Loucy (cell line): ENCODE measurements at regions not wholly inside any gene's neighbourhood (a gene's known extent, or its start where the extent isn't known, plus 50 kb on each side); places are given as distances from the start of the nearest gene placed in this dataset.

Source experiments
- H2AFZ ChIP-seq: fragments of 200-600 bp; sonication (generic); 2 replicates; pipeline ENCODE4 v1.6.0; 2016; ENCODE audit warnings: antibody characterized with exemption, mild to moderate bottlenecking, low read length, moderate library complexity
- H3F3A ChIP-seq: fragments of 200-600 bp; 2 replicates; pipeline ENCODE4 v1.6.0; 2016; ENCODE audit warnings: antibody characterized with exemption, low read depth, mild to moderate bottlenecking
- H3K27me3 ChIP-seq: fragments of 200-600 bp; sonication (generic); 2 replicates; pipeline ENCODE4 v1.6.1; 2014; ENCODE audit warnings: low read length, mild to moderate bottlenecking; ENCODE audit not compliant: insufficient read depth, poor library complexity, severe bottlenecking
- H3K36me3 ChIP-seq: fragments of 200-600 bp; sonication (generic); 2 replicates; pipeline ENCODE4 v1.6.1; 2016; ENCODE audit warnings: low read length; ENCODE audit not compliant: insufficient read depth
- H3K4me1 ChIP-seq: fragments of 200-600 bp; sonication (generic); 2 replicates; pipeline ENCODE4 v1.5.1; 2014; ENCODE audit warnings: low read length, mild to moderate bottlenecking; ENCODE audit not compliant: insufficient read depth, poor library complexity, severe bottlenecking
- H3K4me2 ChIP-seq: fragments of 200-600 bp; sonication (generic); 2 replicates; pipeline ENCODE4 v1.6.0; 2014; ENCODE audit warnings: antibody characterized with exemption, low read length, low read depth, mild to moderate bottlenecking; ENCODE audit not compliant: poor library complexity, severe bottlenecking
- H3K4me3 ChIP-seq: fragments of 200-600 bp; sonication (generic); 2 replicates; pipeline ENCODE4 v1.5.1; 2014; ENCODE audit warnings: low read length, mild to moderate bottlenecking, mixed read lengths; ENCODE audit not compliant: poor library complexity, severe bottlenecking
- H3K79me2 ChIP-seq: fragments of 200-600 bp; sonication (generic); 2 replicates; pipeline ENCODE4 v1.6.1; 2014; ENCODE audit warnings: low read length; ENCODE audit not compliant: insufficient read depth
- H3K9ac ChIP-seq: fragments of 200-600 bp; sonication (generic); 2 replicates; pipeline ENCODE4 v1.6.0; 2014; ENCODE audit warnings: mild to moderate bottlenecking, low read depth, low read length, moderate library complexity; ENCODE audit not compliant: poor library complexity, severe bottlenecking
- H3K9me2 ChIP-seq: fragments of 200-600 bp; sonication (generic); replicated peaks from 2 replicates; pipeline ENCODE4 v1.6.1; 2016; ENCODE audit warnings: low read depth, low read length, mixed read lengths
- H3K9me3 ChIP-seq: fragments of 200-600 bp; sonication (generic); 2 replicates; pipeline ENCODE4 v1.6.1; 2014; ENCODE audit warnings: mild to moderate bottlenecking, antibody characterized with exemption, low read length, low read depth; ENCODE audit not compliant: insufficient read depth
- H4K20me1 ChIP-seq: fragments of 200-600 bp; sonication (generic); 2 replicates; pipeline ENCODE4 v1.6.0; 2014; ENCODE audit warnings: antibody characterized with exemption, low read length, mild to moderate bottlenecking; ENCODE audit not compliant: insufficient read depth, poor library complexity, severe bottlenecking
- CTCF ChIP-seq: fragments of 200-600 bp; sonication (generic); conservative IDR thresholded peaks from 2 replicates; pipeline ENCODE4 v1.5.1; 2014; ENCODE audit warnings: mild to moderate bottlenecking, antibody characterized with exemption, low read length
- EZH2phosphoT487 ChIP-seq: fragments of 200-600 bp; IDR thresholded peaks from 2 replicates; pipeline ENCODE4 v1.6.1; 2018; ENCODE audit warnings: antibody characterized with exemption, mild to moderate bottlenecking, moderate library complexity, borderline replicate concordance

GRCh38 chrX:46044486-46044885, 500.7 kb downstream of the ZNF674 start:
- H3K27me3 ChIP-seq = no peaks in the 10 kb centered on the region

DNA sequence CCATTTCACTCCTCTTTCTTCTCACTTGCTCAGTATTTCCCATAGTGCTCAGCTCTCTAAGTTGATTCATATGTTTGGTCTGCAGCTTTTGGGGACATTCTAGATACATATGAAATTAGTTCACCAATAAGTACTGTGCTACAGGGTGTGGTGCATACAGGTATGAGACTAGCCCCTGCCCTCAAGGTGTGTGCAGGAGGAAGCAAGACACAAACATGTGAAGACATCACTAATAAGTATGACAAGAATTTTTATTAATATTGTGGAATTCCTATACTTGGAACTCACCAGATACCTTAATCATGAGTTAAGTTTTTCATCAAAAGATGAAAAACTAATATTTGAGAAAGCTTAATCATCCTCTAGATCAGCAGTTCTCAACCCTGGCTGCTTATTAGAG, 505.2 kb downstream of the ZNF674 start:
- Histone ChIP-seq H3K79me2 (no peaks in the 10 kb centered on the region), H3K9me3 (no peaks in the 10 kb centered on the region), H3K36me3 (no peaks in the 10 kb centered on the region), H3K9me2 (no peaks in the 10 kb centered on the region), H3K4me1 (no peaks in the 10 kb centered on the region), H2AFZ (no peak overlapping the region), H3F3A (no peaks in the 10 kb centered on the region), H3K9ac (no peak overlapping the region), H3K4me2 (no peak overlapping the region), H3K4me3 (no peak overlapping the region), H4K20me1 (no peaks in the 10 kb centered on the region), H3K27me3 (no peaks in the 10 kb centered on the region)
- TF ChIP-seq EZH2phosphoT487 = no peak
- TF ChIP-seq CTCF = no peak

More at GRCh38 chrX:46044486-46044885, 500.7 kb downstream of the ZNF674 start:
- H3F3A ChIP-seq = no peaks in the 10 kb centered on the region
- H3K79me2 ChIP-seq = no peaks in the 10 kb centered on the region
- no peak overlapping the region for H3K9ac ChIP-seq
- H3K4me3 ChIP-seq = no peak overlapping the region
- no peak overlapping the region for H3K4me2 ChIP-seq
- no peaks in the 10 kb centered on the region for H3K36me3 ChIP-seq
- no peak overlapping the region for H2AFZ ChIP-seq
- H3K9me2 ChIP-seq = no peaks in the 10 kb centered on the region
- H3K4me1 ChIP-seq = no peaks in the 10 kb centered on the region
- no peaks in the 10 kb centered on the region for H3K9me3 ChIP-seq
- H4K20me1 ChIP-seq = no peaks in the 10 kb centered on the region
- TF ChIP-seq CTCF (no peak), EZH2phosphoT487 (no peak)

DNA sequence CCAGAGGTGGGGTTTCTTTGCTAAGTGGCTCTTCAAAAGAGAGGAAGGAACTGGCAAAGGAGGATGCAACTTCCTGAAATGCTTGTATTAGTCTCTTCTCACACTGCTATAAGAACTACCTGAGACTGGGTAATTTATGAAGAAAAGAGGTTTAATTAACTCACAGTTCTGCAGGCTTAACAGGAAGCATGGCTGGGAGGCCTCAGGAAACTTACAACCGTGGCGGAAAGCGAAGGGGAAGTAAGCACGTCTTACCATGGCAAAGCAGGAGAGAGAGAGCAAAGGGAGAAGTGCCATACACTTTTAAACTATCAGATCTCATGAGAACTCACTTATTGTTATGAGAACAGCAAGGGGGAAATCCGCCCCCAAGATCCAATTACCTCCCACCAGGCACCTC, 505.7 kb downstream of the ZNF674 start:
- no peaks in the 10 kb centered on the region for H3F3A ChIP-seq
- no peaks in the 10 kb centered on the region for H3K79me2 ChIP-seq
- no peaks in the 10 kb centered on the region for H3K9me2 ChIP-seq
- H3K4me2 ChIP-seq = no peak overlapping the region
- H4K20me1 ChIP-seq = no peaks in the 10 kb centered on the region
- no peaks in the 10 kb centered on the region for H3K4me1 ChIP-seq
- 0 out of 2 replicates have a peak overlapping the region, but pooled peaks have one; percentile 19 for H2AFZ ChIP-seq
- no peaks in the 10 kb centered on the region for H3K9me3 ChIP-seq
- H3K4me3 ChIP-seq = no peak overlapping the region
- TF ChIP-seq EZH2phosphoT487 = no peak
- TF ChIP-seq CTCF = no peak
- no peak overlapping the region for H3K9ac ChIP-seq
- no peaks in the 10 kb centered on the region for H3K36me3 ChIP-seq
- H3K27me3 ChIP-seq = no peaks in the 10 kb centered on the region
